Nephron (organoid): ENCODE measurements at regions not wholly inside any gene's neighbourhood (a gene's known extent, or its start where the extent isn't known, plus 50 kb on each side); places are given as distances from the start of the nearest gene placed in this dataset.

Experiments used
- H3K27ac Mint-ChIP-seq, 3 experiments: 2 replicates each; pipeline ENCODE4 v1.8.0; 2020; ENCODE audit warnings: mixed read lengths in 3 of 3, mild to moderate bottlenecking in 2 of 3, moderate library complexity in 1 of 3
- H3K27me3 Mint-ChIP-seq: 2 replicates; pipeline ENCODE4 v1.8.0; 2021; ENCODE audit warnings: low read depth, mild to moderate bottlenecking, moderate library complexity, mixed read lengths
- H3K36me3 Mint-ChIP-seq: 2 replicates; pipeline ENCODE4 v1.8.0; 2020; ENCODE audit warnings: low read depth, mixed read lengths
- H3K4me1 Mint-ChIP-seq: 2 replicates; pipeline ENCODE4 v1.8.0; 2020; ENCODE audit warnings: mixed read lengths
- H3K4me3 Mint-ChIP-seq, 3 experiments: 2 replicates each; pipeline ENCODE4 v1.8.0; 2020; ENCODE audit warnings: mild to moderate bottlenecking in 3 of 3, mixed read lengths in 3 of 3, moderate library complexity in 2 of 3
- H3K9me3 Mint-ChIP-seq: 2 replicates; pipeline ENCODE4 v1.8.0; 2020; ENCODE audit warnings: mixed read lengths
- TF ChIP-seq, protein P1 (sequence below), 3 experiments: fragments of 200-600 bp; sonication (generic); IDR thresholded peaks; one replicate each; pipeline ENCODE4 v1.5.0; 2021; ENCODE audit warnings: antibody characterized with exemption in 3 of 3; ENCODE audit not compliant: unreplicated experiment in 3 of 3

DNA sequence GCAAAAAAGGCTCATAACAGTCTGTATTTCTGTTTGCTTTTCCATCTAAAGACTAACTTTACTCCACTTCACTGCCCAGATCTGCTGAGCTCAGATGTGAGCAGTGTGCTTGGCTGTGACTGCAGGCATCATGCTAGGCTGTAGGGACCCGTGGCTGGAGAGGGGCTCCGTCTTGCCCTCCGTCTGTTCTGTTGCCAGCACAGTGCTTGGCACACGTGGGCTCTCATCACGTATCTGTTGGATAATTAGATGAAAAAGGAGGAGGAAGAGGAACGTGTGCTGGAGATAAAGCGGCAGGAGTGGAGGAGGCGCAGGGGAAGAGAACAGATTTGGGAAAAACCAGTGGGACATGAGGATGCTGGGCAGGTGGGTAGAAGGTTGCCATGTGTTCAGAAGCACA lies 57.6 kb upstream of the IER3 start:
- Mint-ChIP-seq H3K27ac (peak overlapping the region; percentile 91 to 96 (median 92)), H3K9me3 (no peaks in the 10 kb centered on the region), H3K4me1 (peaks cover 40% of the 10 kb centered on the region)

DNA sequence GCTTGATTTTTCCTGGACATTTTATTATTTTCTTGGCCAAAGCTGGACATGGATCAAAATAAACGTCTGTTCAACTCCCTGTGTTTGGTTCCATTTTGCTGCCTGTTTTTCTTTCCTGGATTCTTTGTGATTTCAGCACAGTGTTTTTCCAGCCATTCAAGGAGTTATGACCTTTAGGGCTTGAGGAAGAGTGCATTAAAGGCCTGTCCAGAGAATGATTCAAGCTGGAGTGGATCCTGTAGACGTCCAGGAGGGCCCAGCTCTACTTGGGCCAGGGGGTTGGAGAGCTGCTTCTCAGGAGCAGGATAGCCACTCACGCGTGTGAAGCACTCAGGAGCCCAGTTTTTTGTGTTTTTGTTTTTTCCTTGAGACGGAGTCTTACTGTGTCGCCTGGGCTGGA lies 56.5 kb upstream of the IER3 start:
- H3K4me1 Mint-ChIP-seq, result peaks cover 42% of the 10 kb centered on the region
- H3K9me3 Mint-ChIP-seq, result no peaks in the 10 kb centered on the region
- no peaks in the 10 kb centered on the region for H3K36me3 Mint-ChIP-seq
- TF ChIP-seq, protein P1, sequence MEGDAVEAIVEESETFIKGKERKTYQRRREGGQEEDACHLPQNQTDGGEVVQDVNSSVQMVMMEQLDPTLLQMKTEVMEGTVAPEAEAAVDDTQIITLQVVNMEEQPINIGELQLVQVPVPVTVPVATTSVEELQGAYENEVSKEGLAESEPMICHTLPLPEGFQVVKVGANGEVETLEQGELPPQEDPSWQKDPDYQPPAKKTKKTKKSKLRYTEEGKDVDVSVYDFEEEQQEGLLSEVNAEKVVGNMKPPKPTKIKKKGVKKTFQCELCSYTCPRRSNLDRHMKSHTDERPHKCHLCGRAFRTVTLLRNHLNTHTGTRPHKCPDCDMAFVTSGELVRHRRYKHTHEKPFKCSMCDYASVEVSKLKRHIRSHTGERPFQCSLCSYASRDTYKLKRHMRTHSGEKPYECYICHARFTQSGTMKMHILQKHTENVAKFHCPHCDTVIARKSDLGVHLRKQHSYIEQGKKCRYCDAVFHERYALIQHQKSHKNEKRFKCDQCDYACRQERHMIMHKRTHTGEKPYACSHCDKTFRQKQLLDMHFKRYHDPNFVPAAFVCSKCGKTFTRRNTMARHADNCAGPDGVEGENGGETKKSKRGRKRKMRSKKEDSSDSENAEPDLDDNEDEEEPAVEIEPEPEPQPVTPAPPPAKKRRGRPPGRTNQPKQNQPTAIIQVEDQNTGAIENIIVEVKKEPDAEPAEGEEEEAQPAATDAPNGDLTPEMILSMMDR (IDR thresholded peaks at IDR 0.05; ENCODE audit: unreplicated experiment in 3 of 3), result no peak
- peak overlapping the region in 2 of 3 experiments; percentile 2 to 4 for H3K4me3 Mint-ChIP-seq
- peak overlapping the region; percentile 91 to 96 (median 92) for H3K27ac Mint-ChIP-seq
- no peaks in the 10 kb centered on the region for H3K27me3 Mint-ChIP-seq

More for the DNA sequence above, 57.6 kb upstream of the IER3 start:
- H3K27me3 Mint-ChIP-seq, result no peaks in the 10 kb centered on the region
- TF ChIP-seq, protein P1 (IDR thresholded peaks at IDR 0.05; ENCODE audit: unreplicated experiment in 3 of 3), result no peak
- H3K4me3 Mint-ChIP-seq, result no peak overlapping the region
- H3K36me3 Mint-ChIP-seq, result no peaks in the 10 kb centered on the region

DNA sequence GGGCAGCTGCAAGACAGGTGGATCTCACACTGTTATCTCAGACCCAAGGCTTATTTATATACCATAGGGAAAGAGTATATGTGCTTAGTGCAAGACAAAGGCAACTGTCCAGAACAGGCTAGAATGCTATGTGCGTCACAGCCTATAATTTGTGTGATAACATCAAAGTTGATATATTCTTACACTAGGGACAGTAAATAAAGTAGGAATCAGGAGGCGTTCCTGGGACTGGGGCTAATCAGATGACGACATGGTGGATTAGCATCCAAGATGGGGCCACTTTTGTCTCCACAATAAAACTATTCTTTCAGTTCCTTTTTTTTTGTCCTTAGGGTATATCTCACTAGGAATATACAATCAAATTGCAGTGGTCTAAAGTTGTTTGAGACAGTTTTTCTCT lies 54.9 kb upstream of the IER3 start:
- TF ChIP-seq, protein P1 (IDR thresholded peaks at IDR 0.05; ENCODE audit: unreplicated experiment in 3 of 3), result no peak
- H3K9me3 Mint-ChIP-seq, result no peaks in the 10 kb centered on the region
- peak overlapping the region in 1 of 3 experiments; percentile 62 for H3K4me3 Mint-ChIP-seq
- H3K27ac Mint-ChIP-seq, result peak overlapping the region; percentile 83 to 96 (median 91)
- peaks cover under 1% of the 10 kb centered on the region for H3K27me3 Mint-ChIP-seq
- H3K36me3 Mint-ChIP-seq, result no peaks in the 10 kb centered on the region
- peaks cover 50% of the 10 kb centered on the region for H3K4me1 Mint-ChIP-seq

DNA sequence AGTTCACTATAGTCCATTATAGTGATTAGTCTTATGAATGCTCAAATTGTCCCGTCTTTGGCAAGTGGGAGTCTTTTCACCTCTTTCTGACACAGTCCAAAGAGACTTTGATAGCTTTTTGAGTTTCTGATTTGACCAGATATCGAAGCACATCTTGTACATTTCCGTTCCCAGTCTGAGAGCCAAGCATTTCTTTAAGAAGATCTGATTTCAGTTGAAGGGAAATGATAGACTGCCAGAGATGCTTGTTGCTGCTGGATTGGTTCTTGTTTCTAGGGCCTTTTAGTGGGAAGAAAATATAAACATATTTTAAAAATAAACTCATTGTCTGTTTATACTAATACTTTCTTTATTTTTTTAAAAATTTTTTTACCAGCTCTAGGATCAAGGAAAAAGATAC lies 54.1 kb upstream of the IER3 start:
- TF ChIP-seq, protein P1 (IDR thresholded peaks at IDR 0.05; ENCODE audit: unreplicated experiment in 3 of 3), result no peak
- H3K4me1 Mint-ChIP-seq, result peaks cover 56% of the 10 kb centered on the region
- peaks cover 3% of the 10 kb centered on the region for H3K27me3 Mint-ChIP-seq
- H3K36me3 Mint-ChIP-seq, result no peaks in the 10 kb centered on the region
- peak overlapping the region in 1 of 3 experiments; percentile 20 for H3K4me3 Mint-ChIP-seq
- H3K9me3 Mint-ChIP-seq, result no peaks in the 10 kb centered on the region
- H3K27ac Mint-ChIP-seq, result peak overlapping the region; percentile 83 to 96 (median 91)

DNA sequence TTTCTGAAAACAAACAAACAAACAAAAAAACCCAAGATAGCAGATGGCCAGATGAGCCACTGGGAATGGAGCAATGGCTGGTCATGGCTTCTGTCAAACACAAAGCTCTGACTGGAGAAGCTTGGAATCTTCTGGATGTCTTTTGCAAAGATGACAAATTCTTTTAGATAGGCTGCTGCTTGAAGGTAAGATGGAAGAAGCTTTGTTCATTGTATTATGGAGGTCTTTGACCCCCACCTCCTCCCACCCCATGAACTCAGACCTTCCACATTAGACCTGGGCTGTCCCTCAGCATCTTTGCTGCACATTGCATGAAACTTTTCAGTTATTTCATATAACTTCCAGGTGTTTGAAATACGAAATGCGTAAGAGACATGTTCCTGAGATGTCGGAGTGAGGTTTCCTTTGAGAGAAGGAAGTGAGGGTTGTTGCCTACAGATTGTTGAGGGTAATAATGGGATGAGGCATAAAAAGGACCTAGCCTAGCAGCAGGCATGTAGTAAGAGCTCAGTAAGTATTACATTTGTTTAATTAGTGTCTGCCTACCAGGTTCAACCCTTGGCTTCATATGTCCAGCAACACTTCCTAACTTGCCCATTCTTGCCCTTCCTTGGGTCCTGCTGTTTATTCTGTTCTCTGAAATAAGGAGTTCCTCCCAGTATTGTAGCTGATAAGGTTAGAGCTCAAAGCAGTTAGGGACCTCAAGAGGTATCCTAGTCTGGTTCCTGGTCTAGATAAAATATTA lies 51.4 kb upstream of the IER3 start:
- TF ChIP-seq, protein P1 (IDR thresholded peaks at IDR 0.05; ENCODE audit: unreplicated experiment in 3 of 3), result no peak
- no peak overlapping the region for H3K4me3 Mint-ChIP-seq
- peaks cover 3% of the 10 kb centered on the region for H3K27me3 Mint-ChIP-seq
- H3K36me3 Mint-ChIP-seq, result no peaks in the 10 kb centered on the region
- H3K9me3 Mint-ChIP-seq, result no peaks in the 10 kb centered on the region
- H3K27ac Mint-ChIP-seq, result peak overlapping the region; percentile 93 to 99 (median 97)
- peaks cover 56% of the 10 kb centered on the region for H3K4me1 Mint-ChIP-seq
